Ascending aorta (tissue), 2 donors: ENCODE measurements at regions not wholly inside any gene's neighbourhood (a gene's known extent, or its start where the extent isn't known, plus 50 kb on each side); places are given as distances from the start of the nearest gene placed in this dataset.

Source experiments
- DNase-seq, 2 donors: peaks; one replicate each; pipeline ENCODE4 v3.0.0-alpha.2; 2019; ENCODE audit warnings: low spot score in 2 of 2
- H3K27ac ChIP-seq, 2 donors: fragments of 200-600 bp; sonication (generic); one replicate each; pipeline ENCODE4 v1.5.1; 2016 to 2017; ENCODE audit warnings: mild to moderate bottlenecking in 1 of 2
- H3K27me3 ChIP-seq: fragments of 200-600 bp; sonication (generic); one replicate; pipeline ENCODE4 v1.5.1; 2017
- H3K36me3 ChIP-seq, 2 donors: fragments of 200-600 bp; sonication (generic); one replicate each; pipeline ENCODE4 v1.5.1; 2016
- H3K4me1 ChIP-seq, 2 donors: fragments of 200-600 bp; sonication (generic); one replicate each; pipeline ENCODE4 v1.5.1; 2016 to 2017; ENCODE audit warnings: mild to moderate bottlenecking in 1 of 2
- H3K4me3 ChIP-seq, 2 donors: fragments of 200-600 bp; sonication (generic); one replicate each; pipeline ENCODE4 v1.5.1; 2016 to 2017; ENCODE audit warnings: mild to moderate bottlenecking in 1 of 2
- H3K9me3 ChIP-seq, 2 donors: fragments of 200-600 bp; sonication (generic); one replicate each; pipeline ENCODE4 v1.5.1; 2016
- intact Hi-C: fragments of 100-400 bp; cut with DNase I; formaldehyde crosslinking; loops from one replicate; pipeline ENCODE4 v1.15.1; 2023
- TF ChIP-seq, protein P1 (sequence below), 3 experiments: fragments of 200-600 bp in 2 of 3; fragments of 450-650 bp in 1 of 3; sonication (generic) in 2 of 3; IDR thresholded peaks; one replicate each; pipeline ENCODE4 v1.5.1; 2016 to 2019; ENCODE audit warnings: antibody characterized with exemption in 3 of 3, mild to moderate bottlenecking in 1 of 3, moderate library complexity in 1 of 3

DNA sequence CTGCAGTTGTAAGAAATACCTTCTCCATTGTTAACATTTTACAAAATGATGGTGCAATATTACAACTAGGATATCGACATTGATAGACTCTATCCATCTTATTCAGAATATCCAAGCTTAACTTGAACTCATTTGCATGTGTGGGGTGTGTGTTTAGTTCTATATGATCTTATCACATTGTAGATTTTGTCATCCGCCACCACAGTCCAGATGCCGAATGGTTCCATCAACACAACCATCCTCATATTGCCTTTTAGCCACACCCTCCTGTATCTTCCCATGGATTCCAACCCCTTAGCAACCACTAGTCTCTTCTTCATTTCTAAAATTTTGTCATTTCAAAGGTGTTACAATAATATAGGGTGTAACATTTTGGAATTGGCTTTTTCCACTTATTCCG lies 452.9 kb upstream of the AKR1E2 start:
- intact Hi-C loops = no loop called here
- no peak overlapping the region for H3K27ac ChIP-seq
- no peaks in the 10 kb centered on the region for H3K27me3 ChIP-seq

DNA sequence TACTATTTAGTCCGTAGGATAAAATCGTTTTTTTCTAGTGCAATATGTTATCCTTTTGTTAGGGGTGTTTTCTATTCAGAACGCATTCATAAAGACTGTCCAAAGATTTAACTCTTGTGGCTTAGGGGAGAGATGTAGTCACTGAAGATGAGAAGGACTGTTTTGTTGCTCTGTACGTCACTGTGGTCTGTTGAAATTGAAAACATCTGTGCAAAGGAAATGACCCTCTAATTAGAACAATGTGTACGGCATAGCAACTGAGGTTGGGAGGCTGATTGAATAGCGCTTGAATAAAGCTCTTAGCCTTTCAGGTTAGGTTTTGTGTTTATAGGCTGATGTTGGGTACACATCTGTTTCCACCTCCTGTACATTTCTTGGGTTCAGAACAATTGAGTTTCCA lies 453.4 kb upstream of the AKR1E2 start:
- H3K4me3 ChIP-seq = no peak overlapping the region
- H3K4me1 ChIP-seq = no peaks in the 10 kb centered on the region
- intact Hi-C loops = no loop called here
- no peak overlapping the region for H3K27ac ChIP-seq
- no peaks in the 10 kb centered on the region for H3K9me3 ChIP-seq
- TF ChIP-seq, protein P1, sequence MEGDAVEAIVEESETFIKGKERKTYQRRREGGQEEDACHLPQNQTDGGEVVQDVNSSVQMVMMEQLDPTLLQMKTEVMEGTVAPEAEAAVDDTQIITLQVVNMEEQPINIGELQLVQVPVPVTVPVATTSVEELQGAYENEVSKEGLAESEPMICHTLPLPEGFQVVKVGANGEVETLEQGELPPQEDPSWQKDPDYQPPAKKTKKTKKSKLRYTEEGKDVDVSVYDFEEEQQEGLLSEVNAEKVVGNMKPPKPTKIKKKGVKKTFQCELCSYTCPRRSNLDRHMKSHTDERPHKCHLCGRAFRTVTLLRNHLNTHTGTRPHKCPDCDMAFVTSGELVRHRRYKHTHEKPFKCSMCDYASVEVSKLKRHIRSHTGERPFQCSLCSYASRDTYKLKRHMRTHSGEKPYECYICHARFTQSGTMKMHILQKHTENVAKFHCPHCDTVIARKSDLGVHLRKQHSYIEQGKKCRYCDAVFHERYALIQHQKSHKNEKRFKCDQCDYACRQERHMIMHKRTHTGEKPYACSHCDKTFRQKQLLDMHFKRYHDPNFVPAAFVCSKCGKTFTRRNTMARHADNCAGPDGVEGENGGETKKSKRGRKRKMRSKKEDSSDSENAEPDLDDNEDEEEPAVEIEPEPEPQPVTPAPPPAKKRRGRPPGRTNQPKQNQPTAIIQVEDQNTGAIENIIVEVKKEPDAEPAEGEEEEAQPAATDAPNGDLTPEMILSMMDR (IDR thresholded peaks at IDR 0.05) = no peak
- no peak for DNase-seq
- H3K36me3 ChIP-seq = no peaks in the 10 kb centered on the region
- no peaks in the 10 kb centered on the region for H3K27me3 ChIP-seq

More for the DNA sequence above, 452.9 kb upstream of the AKR1E2 start:
- no peak for DNase-seq
- no peaks in the 10 kb centered on the region for H3K4me1 ChIP-seq
- no peaks in the 10 kb centered on the region for H3K9me3 ChIP-seq
- no peaks in the 10 kb centered on the region for H3K36me3 ChIP-seq
- TF ChIP-seq, protein P1 (IDR thresholded peaks at IDR 0.05) = no peak
- no peak overlapping the region for H3K4me3 ChIP-seq

DNA sequence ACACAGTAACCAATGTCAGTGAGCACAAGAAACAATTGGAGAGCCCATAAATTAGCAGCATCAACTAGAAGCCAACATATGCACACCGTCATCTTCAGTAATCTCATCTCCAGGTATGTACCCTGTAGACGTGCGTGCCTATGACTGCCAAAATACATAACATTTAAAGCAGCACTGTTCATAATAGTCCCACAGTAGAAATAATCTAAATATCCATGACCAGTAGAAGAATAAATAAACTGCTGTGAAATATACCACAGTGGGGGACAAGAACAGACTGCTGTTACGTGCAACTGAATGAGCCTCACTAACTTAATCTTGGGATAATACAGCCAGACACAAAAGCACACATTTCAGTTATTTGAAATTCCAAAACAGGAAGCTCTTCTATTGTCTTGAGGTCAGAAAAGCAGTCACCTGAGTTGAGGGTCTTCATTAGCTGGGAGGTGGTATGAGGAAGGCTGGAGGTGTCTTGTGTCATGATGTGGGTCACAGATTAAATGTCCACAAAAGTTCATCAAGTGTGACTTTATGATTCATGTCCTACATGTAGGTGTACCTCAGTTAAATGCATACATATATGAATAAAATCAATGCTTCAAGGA lies 454.2 kb upstream of the AKR1E2 start:
- TF ChIP-seq, protein P1 (IDR thresholded peaks at IDR 0.05) = no peak
- Histone ChIP-seq H3K27ac (no peak overlapping the region), H3K4me3 (no peak overlapping the region), H3K36me3 (no peaks in the 10 kb centered on the region), H3K9me3 (no peaks in the 10 kb centered on the region), H3K27me3 (no peaks in the 10 kb centered on the region), H3K4me1 (no peaks in the 10 kb centered on the region)
- intact Hi-C loops = no loop called here
- no peak for DNase-seq

DNA sequence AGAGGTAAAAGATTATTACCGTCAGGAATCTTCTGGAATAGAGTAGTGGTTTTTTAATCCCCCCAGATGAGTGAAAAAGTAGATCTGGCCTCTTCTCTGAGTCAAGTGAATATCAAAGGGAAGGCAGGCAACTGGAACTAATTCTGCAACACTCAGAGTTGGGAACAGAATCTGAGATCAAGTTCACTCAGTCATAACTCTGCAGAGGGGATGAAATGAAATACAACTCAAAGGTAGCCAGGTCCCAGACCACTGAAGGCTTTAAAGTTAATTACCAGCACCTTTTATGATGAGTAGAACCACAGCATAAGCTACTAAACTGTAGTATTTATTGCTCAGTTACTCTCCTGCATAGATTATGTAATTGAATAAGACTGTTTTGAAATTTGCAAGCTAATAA lies 455.6 kb upstream of the AKR1E2 start:
- no peak for DNase-seq
- Histone ChIP-seq H3K36me3 (no peaks in the 10 kb centered on the region), H3K4me3 (no peak overlapping the region), H3K27me3 (no peaks in the 10 kb centered on the region), H3K27ac (no peak overlapping the region), H3K9me3 (no peaks in the 10 kb centered on the region), H3K4me1 (no peaks in the 10 kb centered on the region)
- TF ChIP-seq, protein P1 (IDR thresholded peaks at IDR 0.05) = no peak
- intact Hi-C loops = no loop called here

DNA sequence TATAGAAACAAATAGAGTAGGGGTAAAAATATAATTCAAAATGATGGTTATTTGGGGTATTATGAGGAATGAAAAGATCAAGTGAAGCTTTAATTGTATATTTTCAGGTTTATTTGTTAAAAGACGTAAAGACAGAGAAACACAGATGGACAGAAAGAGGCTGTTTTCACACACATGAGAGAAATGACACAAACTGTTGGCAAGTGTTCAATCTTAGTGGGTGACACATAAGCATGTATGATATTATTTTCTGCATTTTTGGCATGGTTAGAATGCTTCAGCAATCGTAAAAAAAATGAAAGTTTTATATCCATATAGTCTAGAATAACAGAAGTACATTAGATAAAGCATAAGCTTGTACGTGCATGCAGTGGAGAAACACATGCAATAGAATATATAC lies 464.4 kb upstream of the AKR1E2 start:
- intact Hi-C loops = no loop called here
- Histone ChIP-seq H3K36me3 (no peaks in the 10 kb centered on the region), H3K9me3 (no peaks in the 10 kb centered on the region), H3K4me3 (no peak overlapping the region), H3K27ac (no peak overlapping the region), H3K4me1 (peaks cover 0 to 2% of the 10 kb centered on the region in 2 donors), H3K27me3 (no peaks in the 10 kb centered on the region)
- TF ChIP-seq, protein P1 (IDR thresholded peaks at IDR 0.05) = no peak
- no peak for DNase-seq

DNA sequence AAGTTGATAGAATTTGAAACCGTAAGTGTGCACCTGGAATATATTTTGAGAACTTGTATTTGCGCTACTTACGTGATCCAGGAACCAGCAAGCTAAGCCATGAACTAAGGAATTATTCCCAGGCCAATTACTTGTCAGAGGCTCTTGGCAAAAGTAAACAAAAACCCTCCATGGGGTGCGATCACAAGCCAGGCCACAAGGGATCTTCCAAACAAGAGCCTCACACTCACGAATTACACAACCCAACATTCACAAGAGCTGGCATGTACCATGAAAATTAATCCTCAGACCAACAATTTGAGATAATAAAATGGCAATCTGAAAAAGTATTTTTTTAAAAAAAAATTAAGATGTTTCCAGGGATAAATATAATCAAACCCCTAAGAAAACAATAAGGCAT lies 467.0 kb upstream of the AKR1E2 start:
- H3K9me3 ChIP-seq = no peaks in the 10 kb centered on the region
- no peaks in the 10 kb centered on the region for H3K36me3 ChIP-seq
- peaks cover 2 to 23% of the 10 kb centered on the region in 2 donors for H3K4me1 ChIP-seq
- DNase-seq = no peak
- no peak overlapping the region for H3K4me3 ChIP-seq
- TF ChIP-seq, protein P1 (IDR thresholded peaks at IDR 0.05) = no peak
- no peaks in the 10 kb centered on the region for H3K27me3 ChIP-seq
- no peak overlapping the region for H3K27ac ChIP-seq
- intact Hi-C loops = no loop called here
